Activated gamma-delta T cell (primary cell): ENCODE measurements at regions not wholly inside any gene's neighbourhood (a gene's known extent, or its start where the extent isn't known, plus 50 kb on each side); places are given as distances from the start of the nearest gene placed in this dataset.

Experiments
- DNase-seq: peaks from one replicate; lab custom pipeline; 2025; lab: John Stamatoyannopoulos, UW

- no peak for DNase-seq
These were observed 51.2 kb upstream of the ABCC4 start for GRCh38 chr13:95352486-95352885.

DNA sequence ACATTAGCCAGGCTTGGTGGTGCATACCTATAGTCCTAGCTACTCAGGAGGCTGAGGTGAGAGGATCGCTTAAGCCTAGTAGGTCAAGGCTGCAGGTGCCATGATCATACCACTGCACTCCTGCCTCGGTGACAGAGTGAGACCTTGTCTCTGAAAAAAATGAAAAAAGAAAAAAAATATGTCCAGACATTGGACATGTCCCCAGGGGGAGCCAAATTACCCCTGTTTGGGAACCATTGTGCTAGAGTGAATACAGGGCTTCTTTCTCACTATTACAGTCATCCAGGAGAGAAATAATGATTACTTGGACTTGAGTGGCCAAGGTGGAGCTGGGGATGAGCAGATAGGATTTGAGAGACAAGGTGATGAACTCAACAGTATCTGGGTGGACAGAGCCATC, 52.9 kb upstream of the ABCC4 start:
- DNase-seq, result no peak

- DNase-seq, result no peak
These were observed 53.6 kb upstream of the ABCC4 start for GRCh38 chr13:95354680-95355487.

DNA sequence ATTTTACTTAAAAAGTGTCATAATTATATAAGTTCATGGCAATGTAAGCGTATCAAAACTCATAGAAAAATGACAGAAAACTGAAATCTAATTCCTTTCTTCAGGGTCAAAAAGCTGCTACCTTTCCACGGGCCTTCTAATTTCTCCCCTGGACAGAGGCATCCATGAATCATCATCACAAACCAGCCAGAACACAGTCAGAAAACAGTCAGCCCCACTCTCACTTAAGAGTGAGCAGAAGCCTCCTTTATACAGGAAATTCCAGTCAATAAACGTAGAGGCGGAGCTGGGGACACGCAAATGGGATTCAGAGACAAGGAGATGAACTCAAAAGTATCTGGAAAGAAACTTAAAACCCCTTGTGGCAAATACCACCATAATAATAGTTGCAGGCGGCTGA, 54.2 kb upstream of the ABCC4 start:
- DNase-seq, result no peak

GRCh38 chr13:95356916-95357315, 55.7 kb upstream of the ABCC4 start:
- no peak for DNase-seq

DNA sequence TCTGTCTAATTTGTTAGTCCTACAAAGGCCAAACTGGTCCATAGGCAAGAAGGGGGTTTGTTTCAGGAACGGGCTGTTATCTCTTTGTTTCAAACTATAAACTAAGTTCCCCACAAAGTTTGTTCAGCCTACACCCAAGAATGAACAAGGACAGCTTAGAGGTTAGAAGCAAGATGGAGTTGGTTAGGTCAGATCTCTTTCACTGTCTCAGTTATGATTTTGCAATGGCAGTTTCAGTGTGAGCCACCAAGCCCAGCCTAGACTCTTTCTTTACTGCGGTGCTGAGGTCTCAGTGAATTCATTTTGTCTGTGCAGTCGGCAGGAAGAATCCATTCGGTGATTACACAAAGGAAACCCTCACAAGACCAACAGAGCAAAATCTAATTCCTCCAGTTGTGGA, 56.6 kb upstream of the ABCC4 start:
- DNase-seq, result no peak

DNA sequence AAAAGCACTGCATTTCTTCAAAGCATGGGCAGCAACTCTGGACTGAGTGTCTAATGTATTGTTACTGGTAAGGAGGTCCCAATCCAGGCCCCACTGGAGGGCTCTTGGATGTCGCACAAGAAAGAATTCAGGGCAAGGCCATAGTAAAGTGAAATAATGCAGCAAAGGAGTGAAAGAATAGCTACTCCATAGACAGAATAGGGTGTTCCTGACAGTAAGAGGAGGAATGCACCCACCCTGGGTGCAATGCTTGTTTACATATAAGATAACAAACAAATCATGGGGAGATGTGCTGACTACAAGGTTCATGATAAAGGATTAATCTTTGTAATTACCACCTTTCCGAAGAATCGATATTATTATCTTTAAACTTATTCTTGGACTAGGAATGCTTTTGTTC, 58.8 kb upstream of the ABCC4 start:
- DNase-seq, result no peak

DNA sequence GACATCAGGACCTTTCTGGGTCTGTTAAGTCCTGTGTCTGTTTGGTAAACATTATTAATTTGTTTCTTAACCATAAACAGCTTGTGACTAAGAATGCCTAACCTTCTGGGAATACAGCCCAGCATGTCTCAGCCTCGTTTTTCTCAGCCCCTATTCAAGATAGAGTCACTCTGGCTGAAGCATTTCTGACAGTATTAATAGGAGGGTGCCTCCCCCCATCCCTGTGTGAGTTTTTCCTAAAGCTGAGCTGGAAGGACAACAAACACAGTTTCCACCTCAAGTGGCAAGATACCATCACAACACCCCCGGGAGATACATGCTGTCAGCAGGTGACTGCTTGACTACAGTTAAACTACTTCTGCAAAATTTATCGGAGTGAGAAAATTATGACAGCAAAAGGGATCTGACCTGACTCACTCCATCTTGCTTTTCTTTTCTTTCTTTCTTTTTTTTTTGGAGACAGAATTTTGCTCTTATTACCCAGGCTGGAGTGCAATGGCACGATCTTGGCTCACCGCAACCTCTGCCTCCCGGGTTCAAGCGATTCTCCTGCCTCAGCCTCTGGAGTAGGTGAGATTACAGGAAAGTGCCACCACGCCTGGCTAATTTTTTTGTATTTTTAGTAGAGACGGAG, 59.3 kb upstream of the ABCC4 start:
- DNase-seq, result no peak

- DNase-seq, result no peak
These were observed 60.4 kb upstream of the ABCC4 start for GRCh38 chr13:95361686-95362085.

DNA sequence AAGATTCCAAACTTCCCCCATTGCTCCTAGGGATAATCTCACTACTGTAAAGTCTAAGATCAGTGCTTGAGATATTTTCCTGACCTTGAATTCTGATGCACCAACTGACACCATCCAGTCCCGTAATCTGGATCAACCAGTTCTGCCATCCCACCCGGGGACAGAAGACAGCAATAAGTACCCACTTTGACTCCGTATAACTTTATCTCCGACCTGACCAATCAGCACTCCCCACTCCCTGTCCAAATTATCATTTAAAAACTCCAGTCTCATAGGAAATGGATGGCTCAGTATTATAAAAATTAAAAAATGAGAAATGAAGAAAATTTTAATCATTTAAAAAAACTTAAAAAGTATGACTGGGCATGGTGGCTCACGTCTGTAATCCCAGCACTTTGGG, 61.4 kb upstream of the ABCC4 start:
- no peak for DNase-seq

DNA sequence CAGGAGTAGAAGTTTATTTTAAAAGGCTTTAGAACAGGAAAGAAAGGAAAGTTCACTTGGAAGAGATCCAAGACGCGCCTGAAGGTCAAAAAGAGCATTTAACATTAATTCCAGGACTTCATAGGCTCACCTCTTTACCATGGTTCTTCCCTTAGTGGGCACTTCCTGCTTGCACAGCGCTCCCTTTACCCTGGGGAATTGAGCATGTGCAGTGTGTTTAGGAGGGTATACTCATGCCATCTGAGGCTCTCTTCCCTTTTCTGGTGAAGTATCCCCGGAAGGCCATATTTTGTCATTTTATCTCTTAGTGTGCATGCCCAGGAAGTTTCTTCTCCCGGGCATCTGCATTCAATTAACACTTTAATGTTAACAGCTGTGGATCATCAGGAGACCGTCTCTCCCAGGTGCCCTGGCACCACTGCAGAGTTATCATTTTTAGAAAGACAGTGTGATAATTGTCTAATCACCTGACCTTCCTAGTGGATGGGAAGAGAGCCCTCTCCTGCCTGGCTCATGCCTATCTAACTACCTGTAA, 66.1 kb upstream of the ABCC4 start:
- DNase-seq, result no peak

DNA sequence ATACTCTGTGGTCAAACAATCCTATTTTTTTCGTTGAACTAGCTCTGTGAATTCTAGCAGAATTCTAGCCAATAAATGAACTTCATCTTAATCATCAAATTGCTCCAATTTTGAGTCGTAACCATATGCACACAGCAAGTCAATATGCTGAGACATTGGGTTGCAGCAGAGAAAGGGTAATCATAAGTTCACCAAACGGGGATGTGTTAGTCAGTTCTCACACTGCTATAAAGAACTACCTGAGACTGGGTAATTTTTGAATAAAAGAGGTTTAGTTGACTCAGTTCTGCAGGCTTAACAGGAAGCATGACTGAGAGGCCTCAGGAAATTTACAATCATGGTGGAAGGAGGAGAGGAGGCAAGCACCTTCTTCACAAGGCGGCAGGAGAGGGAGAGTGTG, 67.7 kb upstream of the ABCC4 start:
- DNase-seq, result no peak

DNA sequence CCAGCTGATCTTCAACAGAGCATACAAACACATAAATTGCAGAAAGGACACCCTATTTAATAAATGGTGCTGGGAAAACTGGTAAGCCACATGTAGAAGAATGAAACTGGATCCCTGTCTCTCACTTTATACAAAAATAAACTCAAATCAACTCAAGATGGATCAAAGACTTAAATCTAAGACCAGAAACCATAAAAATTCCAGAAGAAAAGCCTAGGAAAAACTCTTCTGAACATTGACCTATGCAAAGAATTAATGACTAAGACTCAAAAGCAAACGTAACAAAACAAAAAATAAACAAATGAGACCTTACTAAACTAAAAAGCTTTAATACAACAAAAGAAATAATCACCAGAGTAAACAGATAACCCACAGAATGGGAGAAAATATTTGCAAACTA, 74.5 kb upstream of the ABCC4 start:
- DNase-seq, result no peak

DNA sequence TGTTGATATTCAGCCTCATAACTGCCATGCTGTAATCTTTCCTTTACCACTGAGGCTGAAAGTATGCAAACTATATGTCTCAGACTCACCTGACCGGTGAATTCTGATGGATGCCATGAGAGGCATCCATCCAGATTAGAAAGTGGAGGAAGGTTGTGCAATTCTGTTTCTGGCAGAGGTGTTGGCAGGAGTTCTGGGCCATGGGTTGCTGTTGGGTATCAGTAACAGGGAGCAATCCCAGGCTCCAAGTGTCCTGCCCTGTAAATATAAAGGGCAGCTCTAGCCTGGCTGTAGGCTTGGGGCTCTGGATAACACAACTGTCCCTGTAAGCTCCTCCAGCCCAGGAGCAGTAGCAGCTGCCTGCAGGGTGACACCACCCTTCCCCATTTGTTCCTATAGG, 77.4 kb upstream of the ABCC4 start:
- no peak for DNase-seq

GRCh38 chr13:95380468-95381211, 79.4 kb upstream of the ABCC4 start:
- no peak for DNase-seq

- no peak for DNase-seq
These were observed 79.9 kb upstream of the ABCC4 start for GRCh38 chr13:95381212-95381527.

DNA sequence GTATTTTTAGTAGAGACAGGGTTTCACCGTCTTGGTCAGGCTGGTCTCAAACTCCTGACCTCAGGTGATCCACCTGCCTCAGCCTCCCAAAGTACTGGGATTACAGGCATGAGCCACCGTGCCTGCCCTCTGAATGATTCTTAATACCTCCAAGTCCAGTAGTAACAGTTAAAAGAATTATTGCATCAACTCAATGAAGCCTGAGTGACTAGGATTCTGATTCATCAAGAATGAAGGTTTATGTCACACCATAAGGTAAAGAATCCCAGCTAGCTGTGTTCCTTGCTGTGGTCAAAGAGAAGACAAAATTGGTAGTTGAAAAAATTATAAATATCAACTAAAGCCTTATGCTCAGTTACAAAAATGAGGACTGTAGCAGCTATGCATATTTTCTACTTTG, 81.2 kb upstream of the ABCC4 start:
- no peak for DNase-seq

DNA sequence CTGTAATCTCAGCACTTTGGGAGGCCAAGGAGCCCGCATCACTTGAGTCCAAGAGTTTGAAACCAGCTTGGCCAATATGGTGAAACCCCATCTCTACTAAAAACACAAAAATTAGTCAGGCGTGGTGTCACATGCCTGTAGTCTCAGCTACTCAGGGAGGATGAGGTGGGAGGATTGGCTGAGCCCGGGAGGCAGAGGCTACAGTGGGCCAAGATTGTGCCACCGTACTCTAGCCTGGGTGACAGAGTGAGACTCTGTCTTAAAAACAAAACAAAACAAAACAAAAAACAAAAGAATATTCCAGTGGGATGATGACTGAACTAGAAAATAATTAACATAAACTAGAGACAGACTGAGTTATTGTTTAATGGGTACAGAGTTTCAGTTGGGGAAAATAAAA, 81.7 kb upstream of the ABCC4 start:
- DNase-seq, result no peak

- DNase-seq, result no peak
These were observed 84.1 kb upstream of the ABCC4 start for GRCh38 chr13:95385373-95385772.

- DNase-seq, result no peak
These were observed 84.5 kb upstream of the ABCC4 start for GRCh38 chr13:95385798-95386197.

GRCh38 chr13:95386370-95386769, 85.1 kb upstream of the ABCC4 start:
- no peak for DNase-seq

GRCh38 chr13:95387733-95388207, 86.5 kb upstream of the ABCC4 start:
- no peak for DNase-seq
